Caki2 (cell line): ENCODE measurements at regions not wholly inside any gene's neighbourhood (a gene's known extent, or its start where the extent isn't known, plus 50 kb on each side); places are given as distances from the start of the nearest gene placed in this dataset.

ENCODE experiments used
- DNase-seq: peaks from one replicate; pipeline ENCODE4 v3.0.0-alpha.2; 2015; ENCODE audit warnings: low read depth
- in situ Hi-C: cut with HindIII; loops from 2 replicates; pipeline ENCODE4 v1.10.0; 2016; ENCODE audit warnings: low sequenced_read_pairs, low pct_unique_long_range_greater_than_20kb, mixed read lengths

DNA sequence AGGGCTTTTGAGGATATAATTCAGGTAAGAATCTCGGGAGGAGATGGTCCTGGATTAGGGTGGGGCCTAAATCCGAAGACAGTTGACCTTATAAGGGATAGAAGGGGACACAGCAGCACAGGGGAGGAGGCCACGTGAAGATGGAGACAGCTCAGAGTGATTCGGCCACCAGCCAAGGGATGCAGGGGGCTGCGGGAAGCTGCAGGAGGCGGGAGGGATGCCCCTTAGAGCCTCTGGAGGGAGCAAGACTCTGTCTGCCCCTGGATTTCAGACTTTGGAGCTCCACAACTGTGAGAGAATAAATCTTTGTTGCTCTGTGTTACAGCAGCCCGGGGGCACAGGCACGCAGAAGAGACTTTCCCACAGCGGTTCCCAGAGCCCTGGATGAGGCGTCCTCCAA is 143.7 kb downstream of the ASB1 start:
- in situ Hi-C loops = no loop called here
- DNase-seq = no peak

DNA sequence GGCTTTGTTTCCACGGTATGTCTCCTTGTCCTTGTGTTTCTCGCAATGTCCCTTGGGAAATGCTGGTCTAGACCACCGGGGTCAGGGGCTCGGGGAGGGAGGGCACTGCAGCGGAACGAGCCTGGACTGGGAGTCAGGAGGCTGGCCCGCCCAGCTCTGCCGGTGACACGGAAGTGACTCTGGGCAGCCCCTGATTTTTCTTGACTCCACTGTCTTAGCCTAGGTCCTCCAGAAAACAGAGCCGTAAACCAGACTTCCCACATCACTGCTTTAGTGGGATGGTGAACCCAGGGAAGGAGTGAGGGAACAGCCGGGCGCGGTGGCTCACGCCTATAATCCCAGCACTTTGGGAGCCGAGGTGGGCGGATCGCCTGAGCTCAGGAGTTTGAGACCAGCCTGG is 144.2 kb downstream of the ASB1 start:
- DNase-seq = no peak
- in situ Hi-C loops = no loop called here

DNA sequence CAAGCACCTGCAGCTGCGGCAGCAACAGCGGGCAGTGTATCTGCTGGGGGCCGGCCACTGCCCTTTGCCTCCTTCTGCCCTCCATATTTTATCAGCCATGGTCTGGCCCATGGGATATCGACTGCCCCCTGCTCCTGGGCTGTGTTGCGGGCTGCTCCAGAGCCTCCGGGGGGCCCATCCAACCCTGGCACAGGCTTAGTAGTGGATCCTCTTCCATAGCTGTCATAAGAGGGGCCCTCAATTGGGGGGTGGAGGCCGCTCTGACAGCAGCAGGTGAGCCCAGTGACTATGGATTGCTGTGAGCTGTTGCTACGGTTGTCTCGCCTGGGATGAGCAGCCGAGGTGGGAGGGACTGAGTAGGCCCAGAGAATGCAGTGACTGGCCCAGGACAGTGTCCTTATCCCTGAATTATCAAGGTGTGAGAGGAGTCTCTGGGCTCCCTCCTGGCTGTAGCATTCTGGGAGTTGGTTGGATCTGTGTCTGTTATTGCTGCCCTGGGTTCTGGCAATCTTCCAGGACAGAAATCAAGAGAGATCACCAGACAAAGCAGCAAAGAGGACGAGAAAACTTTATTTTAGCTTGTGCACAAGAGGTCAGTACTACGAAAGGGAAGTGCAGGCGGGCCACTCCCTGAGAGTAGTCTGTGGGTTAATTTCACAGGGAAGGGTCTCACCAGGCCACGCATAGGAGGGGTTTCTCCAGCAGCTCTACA is 145.1 kb downstream of the ASB1 start:
- DNase-seq = no peak
- in situ Hi-C loops = no loop called here

DNA sequence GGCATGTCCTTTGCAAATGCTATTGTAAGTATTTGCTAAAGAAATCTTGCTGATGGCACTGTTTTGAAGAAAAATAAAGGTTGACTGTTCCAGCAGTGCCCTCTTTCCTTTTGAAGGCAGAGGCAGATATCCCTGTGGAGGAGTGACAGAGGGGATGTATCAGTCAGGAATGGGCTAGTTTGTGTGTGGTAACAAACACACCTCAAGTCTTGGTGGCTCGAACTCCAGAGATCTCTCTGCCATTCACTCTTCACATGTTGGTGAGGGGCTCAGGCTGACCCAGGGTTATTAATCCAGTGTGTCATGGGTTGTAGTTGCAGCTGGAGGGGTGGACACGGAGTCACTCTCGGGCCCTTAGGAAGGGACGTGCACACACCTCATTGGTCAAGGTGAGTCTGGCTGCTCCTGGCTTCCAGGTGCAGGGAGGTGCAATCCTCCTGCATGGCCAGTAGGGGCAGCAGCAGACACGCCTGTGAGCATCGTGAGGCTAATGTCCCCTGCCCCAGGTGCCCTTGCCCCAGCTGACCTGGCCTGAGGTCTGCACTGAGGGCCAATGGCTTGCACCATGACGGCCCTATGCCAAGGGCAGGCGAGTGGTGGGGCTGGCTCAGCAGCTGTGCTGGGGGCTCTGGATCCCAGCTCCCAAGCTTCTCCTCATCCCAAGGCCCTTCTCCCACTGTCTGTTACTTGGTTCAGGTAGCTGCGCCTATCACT is 146.5 kb downstream of the ASB1 start:
- in situ Hi-C loops = no loop called here
- no peak for DNase-seq

DNA sequence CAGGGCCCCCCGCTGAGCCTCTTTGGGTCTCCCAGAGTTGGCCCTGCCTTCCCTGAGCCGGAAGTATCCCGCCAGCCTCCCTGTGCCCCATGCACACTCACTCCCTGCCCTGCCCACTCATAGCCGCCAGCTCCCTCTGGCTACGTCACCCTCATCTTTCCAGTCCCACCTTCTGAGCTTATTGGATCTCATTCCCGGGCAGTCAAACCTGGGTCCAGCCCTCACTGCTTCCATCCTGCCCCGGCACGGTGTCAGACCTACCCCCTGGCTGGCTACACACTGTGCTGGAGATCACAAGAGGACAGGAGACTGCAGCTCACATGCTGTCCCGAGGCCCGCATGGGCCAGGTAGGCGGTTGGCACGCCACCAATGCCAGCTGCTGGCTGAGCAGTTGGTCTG is 147.2 kb downstream of the ASB1 start:
- DNase-seq = no peak
- in situ Hi-C loops = no loop called here

DNA sequence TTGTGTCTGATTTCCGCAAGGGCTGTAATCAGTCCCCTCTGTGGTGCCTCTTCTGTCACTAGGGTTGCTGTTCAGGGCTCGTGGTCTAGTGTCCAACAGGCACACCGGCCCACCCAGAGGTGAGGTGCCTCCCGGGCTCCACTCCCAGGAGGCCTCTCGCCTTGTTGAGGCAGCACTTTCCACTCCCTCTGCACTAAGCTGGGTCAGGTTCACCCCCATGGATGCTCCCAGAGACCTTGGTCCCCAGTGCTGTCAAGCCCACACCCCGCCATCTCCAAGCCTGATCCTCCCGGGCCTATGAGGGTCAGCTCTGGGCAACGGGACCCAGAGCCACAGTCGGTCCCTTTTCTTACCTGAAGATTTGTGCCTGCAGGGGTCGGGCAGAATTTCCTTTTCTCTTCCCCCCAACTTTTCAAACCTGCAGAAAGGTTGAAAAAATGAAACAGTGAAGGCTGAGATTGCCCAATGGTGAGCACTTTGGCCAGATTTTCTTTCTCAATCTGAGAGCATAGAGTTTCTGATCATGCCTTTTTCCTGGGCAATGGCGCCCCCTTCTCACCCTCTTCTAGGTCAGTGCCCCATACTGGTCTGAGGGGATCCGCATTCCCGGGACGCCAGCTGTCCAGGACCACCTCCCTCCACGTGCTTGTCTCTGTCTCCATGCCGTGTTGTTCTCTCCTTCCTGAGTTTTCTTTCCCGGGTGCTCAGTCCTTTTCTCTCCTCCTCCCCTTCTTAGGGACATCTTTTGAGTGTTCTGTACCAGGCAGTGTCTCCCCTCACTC is 148.0 kb downstream of the ASB1 start:
- DNase-seq = no peak
- in situ Hi-C loops = no loop called here

DNA sequence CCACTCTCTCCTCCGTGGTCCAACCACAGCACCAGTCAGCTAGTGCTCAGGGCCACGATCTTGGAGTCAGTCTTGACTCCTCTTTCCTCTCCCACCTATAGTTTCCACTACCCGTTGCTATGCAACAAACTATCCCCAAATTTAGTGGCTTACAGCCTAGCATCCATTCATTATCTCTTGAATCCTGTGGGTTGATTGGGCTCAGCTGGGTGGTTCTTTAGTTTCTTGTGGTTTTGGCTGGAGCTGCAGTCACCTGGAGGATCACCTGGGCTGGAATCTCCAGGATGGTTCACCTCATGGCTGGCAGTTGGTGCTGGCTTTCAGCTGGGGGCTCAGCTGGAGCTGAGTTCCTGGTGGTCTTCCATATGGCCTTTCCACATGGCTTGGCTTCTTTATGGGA is 149.9 kb downstream of the ASB1 start:
- no peak for DNase-seq
- in situ Hi-C loops = no loop called here

DNA sequence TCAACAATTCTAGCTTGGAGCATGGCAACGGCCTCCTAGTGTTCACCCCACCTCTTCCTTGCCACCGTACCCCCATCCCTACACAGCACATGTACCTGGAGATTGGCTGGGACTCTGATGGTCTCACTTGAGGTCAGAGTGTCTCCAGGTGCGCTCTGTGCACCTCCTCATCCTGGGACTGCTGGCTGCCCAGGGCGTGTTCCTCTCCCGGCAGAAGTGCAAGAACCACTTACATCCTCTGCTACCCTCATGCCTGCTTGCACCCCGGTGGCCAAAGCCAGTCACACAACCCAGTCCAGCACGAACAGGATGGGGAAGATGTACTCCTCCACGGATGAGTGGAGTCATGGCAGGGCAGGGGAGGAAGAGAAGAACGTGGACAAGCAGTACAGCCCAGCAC is 151.5 kb downstream of the ASB1 start:
- in situ Hi-C loops = no loop called here
- DNase-seq = no peak

DNA sequence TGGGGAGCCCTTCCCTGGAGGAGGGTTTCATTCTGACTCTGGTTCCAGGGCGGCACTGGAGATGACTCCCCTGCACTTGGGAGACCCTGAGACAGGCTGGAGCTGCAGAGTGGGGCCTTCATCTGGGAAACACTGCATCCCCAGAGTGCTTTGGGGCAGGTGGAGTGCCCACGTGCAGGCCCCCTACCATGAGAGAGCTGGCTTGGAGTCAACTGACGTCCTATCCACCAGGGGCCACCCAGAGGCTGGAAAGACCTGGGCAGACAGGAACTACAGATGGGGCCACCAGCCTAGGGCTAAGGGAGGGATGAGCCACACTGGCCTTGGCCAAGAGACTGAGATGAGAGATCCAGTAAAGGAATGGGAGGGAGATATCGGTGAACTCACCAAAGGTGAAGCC is 153.8 kb downstream of the ASB1 start:
- in situ Hi-C loops = no loop called here
- no peak for DNase-seq

DNA sequence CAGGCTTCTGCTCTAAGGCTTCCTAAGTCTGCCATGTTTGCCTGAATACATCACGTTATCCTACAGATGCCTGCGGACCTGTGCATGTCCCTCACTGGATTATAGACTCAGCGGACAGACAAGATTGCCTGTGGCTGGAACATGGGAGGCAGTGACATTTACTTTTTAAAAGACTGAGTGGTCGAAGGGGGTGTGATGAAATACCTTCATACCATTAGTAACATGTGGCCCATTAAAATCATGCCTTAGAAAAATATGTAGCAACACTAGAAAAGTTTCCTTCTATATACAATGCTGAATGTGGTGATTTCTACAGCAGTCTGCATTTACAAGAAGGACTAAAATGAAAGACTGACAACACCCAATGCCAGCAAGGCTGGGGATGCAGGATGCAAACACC is 154.4 kb downstream of the ASB1 start:
- DNase-seq = no peak
- in situ Hi-C loops = no loop called here

DNA sequence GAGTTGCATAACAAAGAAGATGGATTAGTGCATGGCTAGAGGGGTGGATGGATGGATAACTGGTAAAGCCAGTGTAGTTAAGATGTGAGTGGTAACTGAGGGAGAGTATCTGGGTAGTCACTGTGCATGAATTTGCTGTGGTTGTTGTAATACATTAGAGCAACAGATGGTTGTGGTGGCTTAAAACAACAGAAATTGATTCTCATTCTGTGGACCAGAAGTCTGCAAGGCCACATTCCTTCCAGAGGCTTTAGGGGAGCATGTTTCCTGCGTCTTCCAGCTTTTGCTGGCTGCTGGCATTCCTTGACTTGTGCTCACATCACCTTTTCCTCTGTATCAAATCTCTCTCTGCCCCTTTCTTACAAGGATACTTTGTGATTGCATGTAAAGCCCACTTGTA is 155.4 kb downstream of the ASB1 start:
- no peak for DNase-seq
- in situ Hi-C loops = no loop called here

DNA sequence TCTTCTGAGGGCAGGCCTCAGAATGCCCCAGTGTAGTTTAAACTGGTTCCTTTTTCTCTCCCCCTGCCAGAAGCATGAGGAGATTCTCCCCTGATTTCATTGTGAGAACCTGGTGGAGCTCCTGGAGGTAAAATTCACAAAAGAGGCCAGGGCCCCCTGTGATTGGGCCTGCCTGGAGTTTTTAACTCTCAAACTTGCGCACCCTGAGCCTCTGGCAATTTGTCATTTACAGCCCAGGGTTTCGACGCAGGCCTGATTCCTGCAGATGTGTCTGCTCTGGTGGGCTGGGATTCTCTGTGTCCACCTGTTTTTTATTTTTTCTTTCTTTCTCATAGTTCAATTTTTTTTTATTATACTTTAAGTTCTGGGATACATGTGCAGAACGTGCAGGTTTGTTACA is 157.9 kb downstream of the ASB1 start:
- DNase-seq = no peak
- in situ Hi-C loops = no loop called here

DNA sequence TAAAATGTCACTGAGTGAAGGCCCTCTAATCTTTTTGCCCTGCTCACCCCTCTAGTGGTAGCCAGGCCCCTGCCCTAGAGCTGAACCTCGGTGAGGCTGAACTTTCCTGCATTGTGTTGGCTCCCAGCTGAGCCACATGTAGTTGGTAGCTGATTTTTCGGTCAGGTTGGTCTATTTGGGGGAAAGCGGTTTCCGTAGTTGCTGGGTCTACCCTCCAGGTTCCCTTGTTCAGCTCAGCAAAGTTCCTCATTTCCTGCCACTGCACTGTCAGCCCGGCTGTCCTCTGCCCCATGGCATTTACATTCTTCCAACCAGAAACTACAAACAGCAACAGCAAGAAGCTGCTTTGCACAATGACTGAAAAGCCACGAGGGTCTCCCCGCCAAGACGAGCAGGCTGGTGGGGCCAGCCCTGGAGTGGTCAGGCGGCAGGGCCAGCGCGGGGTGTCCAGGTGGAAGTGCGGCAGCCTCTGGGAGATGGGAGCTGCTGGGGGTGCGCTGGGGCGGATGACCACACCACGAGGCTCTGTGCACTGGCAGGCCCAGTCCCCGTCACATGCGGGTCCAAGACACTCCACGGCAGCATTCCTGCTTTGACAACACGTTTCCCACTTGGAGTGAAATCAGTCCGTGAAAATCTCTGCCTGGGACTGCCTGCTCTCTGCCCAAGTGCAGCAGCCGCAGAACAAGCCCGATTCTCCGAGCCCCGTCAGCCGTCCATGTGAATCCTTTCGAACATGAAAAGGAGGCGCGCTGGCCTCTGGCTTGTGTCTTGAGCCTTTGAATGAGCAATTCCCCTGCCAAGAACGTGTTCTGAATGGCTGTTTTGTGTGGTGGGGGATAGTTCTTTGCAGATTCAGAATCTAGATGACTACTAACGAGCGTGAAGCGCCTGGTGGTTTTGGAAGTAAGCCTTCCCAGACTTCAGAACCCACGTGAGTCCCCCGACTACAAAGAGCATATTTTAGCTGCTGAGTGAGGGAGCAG is 159.4 kb downstream of the ASB1 start:
- in situ Hi-C loops = no loop called here
- DNase-seq = no peak

DNA sequence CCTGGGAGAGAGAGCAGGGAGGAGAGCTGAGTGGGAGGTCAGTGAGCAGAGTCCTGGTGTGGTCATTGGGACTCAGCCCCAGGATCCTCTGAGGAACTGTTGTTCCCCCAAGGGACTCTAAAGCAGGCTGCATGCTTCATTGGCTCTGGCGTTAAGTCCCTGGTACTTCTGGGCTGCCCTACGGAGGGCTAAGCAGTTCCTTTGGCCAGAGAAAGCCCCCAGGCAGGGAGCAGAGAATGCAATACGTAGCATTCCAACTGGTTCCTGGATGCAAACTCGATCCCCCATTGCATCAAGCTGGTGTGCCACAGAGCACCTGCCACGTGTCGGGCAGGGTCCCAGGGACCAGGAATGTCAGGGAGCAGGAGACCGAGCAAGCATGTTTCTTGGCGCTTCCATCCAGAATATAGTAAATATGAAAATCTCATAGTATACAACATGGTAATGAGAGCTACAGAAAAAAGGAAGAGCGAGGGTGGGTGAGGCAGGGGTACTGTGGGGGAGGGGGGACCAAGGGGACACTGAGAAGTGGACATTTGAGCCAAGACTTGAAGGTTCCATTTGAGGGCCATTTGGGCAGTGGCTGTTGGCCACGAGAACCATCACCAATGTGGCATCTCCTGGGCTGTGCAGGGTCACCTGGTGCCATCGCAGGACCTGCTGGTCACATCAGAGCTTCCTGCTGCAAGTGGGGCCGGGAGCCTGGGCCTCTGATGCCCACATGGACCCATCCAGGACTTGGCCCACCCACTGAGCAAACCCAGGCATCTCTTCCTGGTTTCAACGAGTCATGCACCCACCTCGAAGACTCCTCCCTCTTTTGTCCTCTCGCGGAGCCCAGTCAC is 160.4 kb downstream of the ASB1 start:
- DNase-seq = no peak
- in situ Hi-C loops = no loop called here

DNA sequence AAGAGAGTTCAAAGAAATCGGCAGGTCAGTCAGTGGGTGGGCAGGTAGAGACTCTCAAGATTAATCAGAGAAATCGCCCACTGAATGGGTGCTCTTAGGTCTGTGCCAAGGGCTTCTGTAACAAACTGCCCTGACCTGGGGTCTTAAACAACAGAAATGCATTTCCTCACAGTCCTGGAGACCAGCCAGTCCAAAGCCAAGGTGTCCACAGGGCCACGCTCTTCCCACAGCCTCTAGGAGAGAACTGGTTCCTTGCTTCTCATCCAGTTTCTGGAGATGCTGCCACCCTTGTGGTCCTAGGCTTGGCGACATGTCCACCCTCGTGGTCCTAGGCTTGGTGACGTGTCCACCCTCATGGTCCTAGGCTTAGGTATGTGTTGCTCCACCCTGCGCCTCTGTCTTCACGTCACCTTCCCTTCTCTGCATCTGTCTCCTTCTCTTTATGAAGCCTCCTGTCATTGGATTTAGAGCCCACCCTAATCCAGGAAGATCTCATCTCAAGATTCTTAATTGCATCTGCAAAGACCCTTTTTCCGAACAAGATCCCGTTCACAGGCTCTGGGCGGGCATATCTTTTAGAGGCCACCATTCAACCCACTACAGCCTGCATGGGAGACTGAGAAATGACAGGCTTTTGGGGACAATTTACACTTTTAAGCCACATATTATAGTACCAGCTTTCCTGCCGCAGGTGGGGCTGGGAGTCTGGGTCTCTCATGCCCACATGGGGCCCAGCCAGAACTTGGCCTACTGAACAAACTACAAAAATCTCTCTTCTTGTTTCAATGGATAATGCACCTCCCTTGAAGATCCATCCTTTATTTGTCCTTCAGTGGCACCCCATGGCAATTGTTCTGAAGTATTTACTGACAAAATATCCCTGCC is 161.3 kb downstream of the ASB1 start:
- no peak for DNase-seq
- in situ Hi-C loops = no loop called here

DNA sequence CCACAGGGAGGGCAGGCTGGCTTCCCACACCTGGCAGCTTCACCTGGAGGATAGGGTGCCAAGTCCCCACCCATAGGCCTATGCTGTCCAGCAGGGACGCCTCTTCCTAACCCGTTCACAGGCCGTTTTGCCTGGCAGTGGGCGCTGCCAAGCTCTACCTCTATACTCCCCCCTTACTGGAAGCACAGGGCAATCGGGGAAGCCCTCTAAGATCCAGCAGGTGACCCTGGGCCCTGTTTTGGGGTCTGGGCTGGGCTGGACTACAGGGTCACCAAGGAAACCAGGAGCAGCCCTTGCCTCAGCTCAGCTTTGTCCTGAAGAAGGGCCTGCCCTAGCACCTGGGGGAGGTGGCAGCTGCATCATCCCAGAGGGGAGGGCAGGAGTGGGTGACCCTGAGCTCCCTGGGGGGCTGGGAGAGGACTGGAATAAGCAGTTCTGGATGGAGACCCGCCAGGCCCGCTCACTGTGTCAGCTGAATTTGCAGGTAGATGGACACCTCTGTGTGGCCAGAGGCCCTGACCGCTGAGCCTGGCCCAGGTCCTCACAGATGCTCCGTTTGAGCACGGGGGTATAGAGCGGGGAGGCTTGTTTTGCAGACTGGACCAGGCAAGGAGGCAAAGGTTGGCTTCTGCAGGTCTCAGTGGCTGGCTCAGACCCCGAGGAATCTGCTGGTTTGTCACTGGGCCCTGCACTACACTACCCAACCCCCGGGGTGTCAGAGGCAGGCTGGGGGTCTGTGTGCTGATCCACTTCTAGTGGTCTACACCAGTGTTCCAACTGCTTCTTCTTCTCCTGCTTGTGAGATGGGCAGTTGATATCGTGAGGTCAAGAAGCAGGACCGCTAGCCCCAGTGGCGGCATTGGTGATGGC is 163.1 kb downstream of the ASB1 start:
- DNase-seq = no peak
- in situ Hi-C loops = no loop called here
